ENCODE measurements at regions not wholly inside any gene's neighbourhood (a gene's known extent, or its start where the extent isn't known, plus 50 kb on each side); places are given as distances from the start of the nearest gene placed in this dataset.
"Not testable (repeated sequence)": the region's sequence is repeated elsewhere in the genome, so short reads cannot be mapped to it uniquely, and the experiment has no call there.

GRCh38 chr18:22067109-22067508, 102.3 kb upstream of the GATA6 start:
- H3F3A ChIP-seq (ENCODE audit: insufficient read depth, low read length, poor library complexity, severe bottlenecking), result no peaks in the 10 kb centered on the region
- no peaks in the 10 kb centered on the region for H3K9me3 ChIP-seq (ENCODE audit: low read length)
- TF ChIP-seq EP300 (conservative IDR thresholded peaks at IDR 0.05; ENCODE audit: poor library complexity, severe bottlenecking) (no peak), CTCF (IDR thresholded peaks at IDR 0.05; ENCODE audit: poor library complexity, severe bottlenecking) (no peak), SMC3 (conservative IDR thresholded peaks at IDR 0.05; ENCODE audit: poor library complexity) (no peak)
- TF ChIP-seq, protein P1, sequence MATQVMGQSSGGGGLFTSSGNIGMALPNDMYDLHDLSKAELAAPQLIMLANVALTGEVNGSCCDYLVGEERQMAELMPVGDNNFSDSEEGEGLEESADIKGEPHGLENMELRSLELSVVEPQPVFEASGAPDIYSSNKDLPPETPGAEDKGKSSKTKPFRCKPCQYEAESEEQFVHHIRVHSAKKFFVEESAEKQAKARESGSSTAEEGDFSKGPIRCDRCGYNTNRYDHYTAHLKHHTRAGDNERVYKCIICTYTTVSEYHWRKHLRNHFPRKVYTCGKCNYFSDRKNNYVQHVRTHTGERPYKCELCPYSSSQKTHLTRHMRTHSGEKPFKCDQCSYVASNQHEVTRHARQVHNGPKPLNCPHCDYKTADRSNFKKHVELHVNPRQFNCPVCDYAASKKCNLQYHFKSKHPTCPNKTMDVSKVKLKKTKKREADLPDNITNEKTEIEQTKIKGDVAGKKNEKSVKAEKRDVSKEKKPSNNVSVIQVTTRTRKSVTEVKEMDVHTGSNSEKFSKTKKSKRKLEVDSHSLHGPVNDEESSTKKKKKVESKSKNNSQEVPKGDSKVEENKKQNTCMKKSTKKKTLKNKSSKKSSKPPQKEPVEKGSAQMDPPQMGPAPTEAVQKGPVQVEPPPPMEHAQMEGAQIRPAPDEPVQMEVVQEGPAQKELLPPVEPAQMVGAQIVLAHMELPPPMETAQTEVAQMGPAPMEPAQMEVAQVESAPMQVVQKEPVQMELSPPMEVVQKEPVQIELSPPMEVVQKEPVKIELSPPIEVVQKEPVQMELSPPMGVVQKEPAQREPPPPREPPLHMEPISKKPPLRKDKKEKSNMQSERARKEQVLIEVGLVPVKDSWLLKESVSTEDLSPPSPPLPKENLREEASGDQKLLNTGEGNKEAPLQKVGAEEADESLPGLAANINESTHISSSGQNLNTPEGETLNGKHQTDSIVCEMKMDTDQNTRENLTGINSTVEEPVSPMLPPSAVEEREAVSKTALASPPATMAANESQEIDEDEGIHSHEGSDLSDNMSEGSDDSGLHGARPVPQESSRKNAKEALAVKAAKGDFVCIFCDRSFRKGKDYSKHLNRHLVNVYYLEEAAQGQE (IDR thresholded peaks at IDR 0.05; ENCODE audit: borderline replicate concordance), result no peak
- no peak overlapping the region for H2AFZ ChIP-seq (ENCODE audit: low read depth, low read length)
- no peaks in the 10 kb centered on the region for H4K20me1 ChIP-seq (ENCODE audit: insufficient read depth)
- H3K4me2 ChIP-seq (ENCODE audit: low read length), result no peak overlapping the region
- H3K79me2 ChIP-seq (replicated peaks; ENCODE audit: insufficient read depth, low read length), result no peaks in the 10 kb centered on the region
- H3K27ac ChIP-seq (ENCODE audit: low read length), result no peak overlapping the region
- no peaks in the 10 kb centered on the region for H3K27me3 ChIP-seq (ENCODE audit: insufficient read depth, low read depth, low read length)
- H3K36me3 ChIP-seq (ENCODE audit: insufficient read depth, low read length), result no peaks in the 10 kb centered on the region
- no peak overlapping the region for H3K4me3 ChIP-seq (ENCODE audit: low read length)
- no peak overlapping the region for H3K9ac ChIP-seq (ENCODE audit: low read length)
- no peaks in the 10 kb centered on the region for H3K9me2 ChIP-seq (ENCODE audit: insufficient read depth, low read length)

DNA sequence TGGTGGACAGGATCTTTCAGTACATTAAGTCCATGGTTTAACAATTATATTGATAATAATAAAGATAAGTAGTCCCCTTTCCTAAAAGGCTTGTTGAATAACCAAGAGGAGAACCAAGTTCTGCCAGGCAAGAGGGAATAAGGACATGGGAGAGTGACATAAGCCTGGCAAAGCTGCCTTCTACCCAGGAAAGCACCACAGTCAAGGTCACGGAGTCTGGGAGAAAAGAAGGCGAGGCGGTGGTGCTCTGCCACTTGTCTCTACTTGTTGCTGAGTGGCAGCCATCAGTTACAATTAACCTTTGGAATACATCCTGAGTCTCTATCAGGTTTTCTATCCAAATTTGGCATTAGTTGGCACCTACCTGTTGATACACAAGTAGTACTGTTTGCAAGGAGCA, 101.7 kb upstream of the GATA6 start:
- Histone ChIP-seq H3K27me3 (ENCODE audit: insufficient read depth, low read depth, low read length) (no peaks in the 10 kb centered on the region), H3K36me3 (ENCODE audit: insufficient read depth, low read length) (no peaks in the 10 kb centered on the region), H3K27ac (ENCODE audit: low read length) (no peak overlapping the region), H3K9me3 (ENCODE audit: low read length) (no peaks in the 10 kb centered on the region), H3K9me2 (ENCODE audit: insufficient read depth, low read length) (no peaks in the 10 kb centered on the region), H2AFZ (ENCODE audit: low read depth, low read length) (no peak overlapping the region), H3K79me2 (replicated peaks; ENCODE audit: insufficient read depth, low read length) (no peaks in the 10 kb centered on the region), H3F3A (ENCODE audit: insufficient read depth, low read length, poor library complexity, severe bottlenecking) (no peaks in the 10 kb centered on the region), H3K4me3 (ENCODE audit: low read length) (no peak overlapping the region), H3K9ac (ENCODE audit: low read length) (no peak overlapping the region), H4K20me1 (ENCODE audit: insufficient read depth) (no peaks in the 10 kb centered on the region), H3K4me2 (ENCODE audit: low read length) (no peak overlapping the region)
- TF ChIP-seq EP300 (conservative IDR thresholded peaks at IDR 0.05; ENCODE audit: poor library complexity, severe bottlenecking) (no peak), EZH2 (IDR thresholded peaks at IDR 0.05; ENCODE audit: borderline replicate concordance, insufficient read depth, low read length, poor library complexity, severe bottlenecking) (no peak), TAF1 (IDR thresholded peaks at IDR 0.05; ENCODE audit: low read depth) (no peak), RAD21 (conservative IDR thresholded peaks at IDR 0.05) (no peak), CTCF (IDR thresholded peaks at IDR 0.05; ENCODE audit: poor library complexity, severe bottlenecking) (no peak), SMC3 (conservative IDR thresholded peaks at IDR 0.05; ENCODE audit: poor library complexity) (no peak), POLR2AphosphoS5 (IDR thresholded peaks at IDR 0.05) (no peak), MXI1 (conservative IDR thresholded peaks at IDR 0.05; ENCODE audit: poor library complexity, severe bottlenecking) (no peak)
- TF ChIP-seq, protein P1 (IDR thresholded peaks at IDR 0.05; ENCODE audit: borderline replicate concordance), result no peak

GRCh38 chr18:22068784-22069183, 100.6 kb upstream of the GATA6 start:
- not testable (repeated sequence) for H3K4me2 ChIP-seq (ENCODE audit: low read length); H3K79me2 ChIP-seq (replicated peaks; ENCODE audit: insufficient read depth, low read length); H3K9ac ChIP-seq (ENCODE audit: low read length); H3K27me3 ChIP-seq (ENCODE audit: insufficient read depth, low read depth, low read length); H3K9me3 ChIP-seq (ENCODE audit: low read length); H3K4me3 ChIP-seq (ENCODE audit: low read length); H3K27ac ChIP-seq (ENCODE audit: low read length); H3K9me2 ChIP-seq (ENCODE audit: insufficient read depth, low read length); H3F3A ChIP-seq (ENCODE audit: insufficient read depth, low read length, poor library complexity, severe bottlenecking); H2AFZ ChIP-seq (ENCODE audit: low read depth, low read length); H4K20me1 ChIP-seq (ENCODE audit: insufficient read depth); H3K36me3 ChIP-seq (ENCODE audit: insufficient read depth, low read length)
